HG03432 (cell line): ENCODE measurements at regions not wholly inside any gene's neighbourhood (a gene's known extent, or its start where the extent isn't known, plus 50 kb on each side); places are given as distances from the start of the nearest gene placed in this dataset.

ENCODE experiments used
- ATAC-seq: cut with Tn5 transposase; IDR thresholded peaks from one replicate; pipeline ENCODE4 v1.9.1; 2021; ENCODE audit warnings: mild to moderate bottlenecking, moderate library complexity; ENCODE audit not compliant: unreplicated experiment

DNA sequence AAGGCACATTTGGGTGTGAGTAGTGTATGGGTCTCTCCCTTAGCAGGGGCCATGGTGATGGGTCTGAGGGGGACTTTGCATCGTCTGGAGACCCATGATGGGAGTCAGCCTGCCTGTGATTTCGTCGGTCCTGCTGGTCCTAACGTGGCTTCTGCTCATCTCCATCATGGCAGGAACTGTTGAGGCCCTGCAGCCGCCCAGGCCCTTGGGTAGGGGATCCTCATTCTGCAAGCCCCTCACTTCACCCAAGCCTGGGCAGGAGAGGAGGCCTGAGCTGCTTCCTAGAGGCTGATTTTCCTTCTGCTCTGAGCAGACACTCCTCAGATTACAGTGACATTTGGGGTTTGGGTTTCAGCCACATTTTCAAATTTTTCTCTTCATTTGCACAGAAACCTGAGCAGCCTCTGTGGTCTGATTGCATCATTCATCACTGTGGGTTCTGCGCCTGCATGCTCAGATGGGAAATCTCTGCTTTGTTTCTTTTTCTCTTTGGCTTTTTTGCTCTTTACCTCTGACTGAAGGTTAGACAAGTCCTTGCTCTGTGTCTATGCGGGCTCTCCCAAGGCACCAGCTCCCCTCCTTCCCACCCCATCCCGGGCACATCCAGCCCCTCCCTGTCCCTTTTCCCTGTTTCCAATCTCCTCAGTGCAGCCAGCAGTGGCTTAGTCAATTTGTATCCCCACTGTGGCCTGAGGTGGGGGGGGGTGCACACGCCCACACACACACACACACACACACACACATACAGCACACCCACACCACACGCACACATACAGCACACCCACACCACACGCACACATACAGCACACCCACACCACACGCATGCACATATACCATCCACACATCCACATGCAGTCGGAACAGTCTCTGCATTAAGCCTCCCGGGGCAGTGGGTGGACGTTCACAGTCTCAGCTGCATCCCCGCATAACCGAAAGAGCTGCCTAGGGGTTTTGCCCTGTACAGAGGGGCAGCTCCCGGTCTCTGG lies 305.4 kb upstream of the HS6ST1 start:
- ATAC-seq, result peak; percentile 82

DNA sequence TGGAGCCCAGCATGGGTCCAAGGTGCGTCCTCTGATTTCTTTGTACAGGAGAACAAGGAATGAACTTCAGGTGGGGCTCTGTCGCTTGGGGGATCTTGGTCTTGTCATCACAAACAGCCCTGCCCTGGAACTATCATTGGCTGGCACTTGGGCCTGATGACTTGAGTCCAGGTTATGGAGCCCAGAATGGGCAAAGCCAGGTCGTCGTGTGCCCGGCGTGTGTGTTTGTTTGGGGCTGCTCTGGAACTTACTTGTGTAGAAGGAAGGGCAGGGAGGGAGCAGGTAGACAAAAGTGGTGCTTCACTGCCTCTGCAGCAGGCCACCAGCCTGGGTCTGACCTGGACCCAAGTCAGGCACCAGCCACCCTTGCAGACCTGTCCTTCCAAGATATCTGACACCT lies 306.3 kb upstream of the HS6ST1 start:
- no peak for ATAC-seq

DNA sequence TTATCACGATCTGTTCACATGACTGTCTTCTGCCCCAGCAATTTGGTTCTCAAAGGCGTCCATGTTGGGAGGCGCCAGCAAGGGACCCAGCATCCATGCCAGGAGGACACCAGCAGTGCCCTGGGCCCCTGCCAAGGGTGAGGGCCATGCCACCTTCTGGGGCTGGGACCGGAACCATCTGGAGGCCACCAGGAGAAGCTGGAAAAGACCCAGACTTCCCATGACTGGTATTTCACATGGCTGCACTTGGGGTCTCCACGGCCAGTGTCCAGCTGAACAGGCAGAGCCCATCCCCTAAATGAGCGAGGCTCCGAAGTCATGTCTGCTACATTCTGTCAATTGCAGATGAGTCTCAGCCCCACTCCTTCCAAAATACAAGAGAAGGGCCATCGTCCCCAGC lies 306.8 kb upstream of the HS6ST1 start:
- ATAC-seq, result no peak

DNA sequence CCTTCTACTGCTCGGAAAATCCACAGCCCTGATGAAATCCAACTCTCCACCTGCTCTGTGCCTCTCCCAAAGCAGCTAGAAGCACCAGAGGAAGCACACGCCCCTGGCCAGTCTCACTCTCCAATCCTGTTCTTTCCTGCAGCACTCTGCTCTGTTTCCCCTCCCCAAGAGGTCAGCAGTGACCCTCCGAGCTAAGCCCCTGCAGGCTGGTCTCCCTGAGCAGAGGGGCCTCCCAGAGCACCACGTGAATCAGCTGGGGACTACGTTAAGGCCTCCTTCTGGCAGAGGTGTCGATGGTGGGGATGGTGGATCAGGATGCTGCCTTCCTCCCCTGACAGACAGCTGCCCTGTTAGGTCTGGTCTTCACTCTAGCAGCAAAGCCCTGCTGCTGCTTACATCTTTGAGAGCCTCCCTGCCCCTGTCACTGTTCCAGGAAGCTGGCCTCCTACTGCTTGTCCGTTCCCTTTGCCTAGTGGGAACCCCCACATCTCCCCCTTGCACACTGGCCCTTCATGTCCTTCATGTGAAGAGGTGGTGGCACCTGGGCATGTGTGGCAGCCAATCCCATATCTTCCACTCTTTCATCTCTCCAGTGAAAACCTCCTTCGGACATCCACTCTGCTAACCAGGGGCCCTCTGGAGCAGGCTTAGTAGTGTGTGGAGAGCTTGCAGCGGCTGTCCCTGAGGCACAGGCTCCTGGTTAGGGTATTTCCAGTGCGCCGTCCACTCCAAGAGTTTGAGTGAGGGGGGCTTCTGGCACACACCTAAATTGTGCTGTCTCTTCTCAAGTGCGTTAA lies 307.5 kb upstream of the HS6ST1 start:
- no peak for ATAC-seq

DNA sequence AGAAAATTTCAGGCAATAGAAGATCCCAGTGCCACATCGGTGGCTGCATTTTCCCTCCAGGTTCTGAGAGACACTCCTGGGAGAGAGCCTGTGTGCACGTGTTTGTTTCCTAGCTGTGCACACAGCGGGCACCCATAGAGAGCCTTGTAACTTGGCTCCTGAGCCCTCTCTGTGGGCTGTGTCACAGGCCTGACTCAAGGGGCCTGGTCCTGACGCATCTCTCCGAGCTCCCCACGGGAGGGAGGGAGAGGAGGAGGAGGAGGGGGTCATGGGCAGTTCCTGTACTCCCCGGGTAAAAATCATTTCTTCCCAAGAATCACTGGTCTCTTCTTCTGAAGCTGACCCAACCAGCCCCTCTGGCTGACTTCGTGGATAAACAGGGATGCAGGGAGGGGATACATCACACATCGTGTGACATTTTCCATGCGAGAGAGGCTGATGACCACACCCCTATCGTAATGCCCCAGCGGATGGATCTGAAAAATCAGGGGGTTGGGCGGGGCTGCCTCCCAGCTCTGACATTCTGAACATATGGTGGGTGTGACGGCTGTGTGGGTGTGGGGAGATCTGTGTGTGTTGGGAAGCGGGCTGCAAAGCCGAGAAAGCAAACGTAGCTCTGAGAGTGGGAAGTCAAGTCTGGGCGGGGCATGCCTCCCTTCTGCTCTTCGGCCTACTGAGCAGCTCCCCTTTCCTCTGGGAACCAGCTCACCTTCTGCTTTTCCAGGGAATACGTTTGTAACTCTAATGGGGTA lies 308.3 kb upstream of the HS6ST1 start:
- ATAC-seq, result no peak

DNA sequence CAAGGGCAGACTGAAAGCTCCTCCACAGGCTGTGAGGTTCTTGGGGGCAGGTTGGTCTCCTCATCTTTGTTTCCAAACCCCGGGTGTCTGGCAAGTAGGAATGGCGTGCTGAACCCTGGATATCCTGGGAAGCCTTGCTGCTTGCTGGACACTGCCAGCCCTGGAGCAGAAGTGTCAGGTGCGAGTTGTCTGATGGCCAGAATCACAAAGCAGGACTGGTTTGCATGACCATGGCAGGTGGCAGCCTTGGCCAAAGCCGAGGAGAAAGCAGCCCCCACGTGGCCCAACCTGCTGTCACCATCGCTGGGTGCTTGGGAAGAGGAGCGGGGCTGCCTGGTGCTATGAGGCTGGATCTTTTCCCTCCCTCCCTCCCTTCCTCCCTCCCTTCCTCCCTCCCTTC lies 309.5 kb upstream of the HS6ST1 start:
- no peak for ATAC-seq

DNA sequence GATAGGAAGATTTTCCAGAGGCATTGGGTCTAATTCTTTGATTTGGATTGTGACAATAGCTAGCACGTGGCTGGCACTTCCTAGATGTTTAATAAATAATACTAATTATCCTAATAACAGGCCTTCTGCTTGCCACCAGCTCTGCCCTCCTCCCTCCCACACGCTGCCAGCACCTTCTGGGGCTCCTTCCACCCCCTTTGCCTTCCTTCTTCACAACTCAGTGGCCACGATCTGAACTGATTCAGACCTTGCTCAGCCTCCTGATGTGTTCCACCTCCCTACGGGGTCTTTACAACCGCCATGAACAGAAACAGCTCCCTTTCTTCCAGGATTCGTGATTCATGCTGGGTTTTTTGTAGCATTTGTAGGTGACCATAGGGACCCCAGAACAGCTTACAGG lies 310.3 kb upstream of the HS6ST1 start:
- ATAC-seq, result no peak

DNA sequence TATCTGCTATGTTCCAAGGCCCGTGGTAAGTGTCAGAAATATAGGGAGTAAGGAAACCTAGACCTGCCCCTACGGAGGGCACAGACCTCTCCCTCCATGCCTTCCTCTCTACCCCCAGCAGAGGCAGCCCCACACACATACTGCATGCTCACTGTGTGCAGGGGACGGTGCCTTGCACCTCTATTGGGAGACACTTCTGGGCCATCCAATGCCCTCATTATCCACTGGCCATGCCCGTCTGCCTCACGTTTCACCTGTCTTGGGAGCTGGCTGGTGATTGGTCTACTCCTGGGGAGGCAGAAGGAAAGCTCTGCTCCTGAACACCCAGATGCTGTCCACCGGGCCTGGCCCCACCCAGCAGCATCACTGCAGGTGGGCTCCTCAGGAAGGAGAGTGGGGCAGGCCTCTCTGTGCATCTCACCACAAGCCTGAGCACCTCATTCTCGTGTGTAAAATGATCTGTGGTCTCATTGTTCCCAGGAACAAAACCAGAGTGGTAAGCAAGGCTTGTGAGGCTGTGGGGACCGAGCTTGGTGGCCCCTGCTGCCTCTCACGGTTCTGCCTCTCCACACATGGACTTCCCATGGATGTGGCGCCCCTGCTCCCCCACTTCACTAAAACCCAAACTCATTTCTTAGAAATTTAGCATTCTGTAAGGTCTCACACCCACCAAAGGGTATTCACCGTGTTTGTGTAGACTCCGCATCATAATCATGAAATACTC lies 312.5 kb upstream of the HS6ST1 start:
- no peak for ATAC-seq

DNA sequence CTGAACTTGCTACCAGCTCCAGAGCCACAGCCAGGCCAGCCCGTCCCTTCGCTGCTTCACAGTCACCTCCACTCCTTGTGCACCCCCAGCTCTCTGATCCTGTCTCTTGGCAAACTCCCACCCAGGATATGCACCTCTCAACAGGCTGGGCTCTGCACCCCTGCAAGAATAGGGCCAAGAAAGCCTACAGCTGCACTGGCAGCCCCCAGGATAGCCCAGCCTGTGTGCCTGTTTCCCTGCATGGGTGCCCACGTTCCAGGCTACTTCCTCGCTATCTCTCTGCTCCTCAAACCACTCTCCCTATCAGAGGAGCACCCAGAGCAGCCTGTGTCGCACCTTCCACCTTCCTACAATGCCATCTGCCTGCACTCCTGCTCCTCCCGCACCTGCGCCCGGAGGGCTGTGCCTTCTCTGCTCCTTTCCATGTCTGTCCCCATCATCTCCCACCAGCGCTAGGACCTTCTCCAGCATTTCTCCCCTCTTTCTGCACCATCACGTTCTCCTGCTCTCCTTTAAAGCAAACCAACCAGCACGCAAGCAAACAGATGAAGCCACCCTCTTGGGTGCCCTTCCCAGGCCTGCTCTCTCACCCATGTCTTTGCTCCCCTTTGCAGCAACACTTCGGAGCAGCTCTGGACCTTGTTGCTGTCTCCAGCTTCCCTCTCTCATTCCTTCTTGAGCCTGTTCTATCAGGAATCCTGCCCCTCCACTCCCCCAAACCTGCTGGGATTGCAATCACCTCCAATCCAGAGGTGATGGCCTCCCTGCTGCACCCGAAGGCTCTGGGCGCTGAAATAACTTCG lies 313.2 kb upstream of the HS6ST1 start:
- no peak for ATAC-seq

DNA sequence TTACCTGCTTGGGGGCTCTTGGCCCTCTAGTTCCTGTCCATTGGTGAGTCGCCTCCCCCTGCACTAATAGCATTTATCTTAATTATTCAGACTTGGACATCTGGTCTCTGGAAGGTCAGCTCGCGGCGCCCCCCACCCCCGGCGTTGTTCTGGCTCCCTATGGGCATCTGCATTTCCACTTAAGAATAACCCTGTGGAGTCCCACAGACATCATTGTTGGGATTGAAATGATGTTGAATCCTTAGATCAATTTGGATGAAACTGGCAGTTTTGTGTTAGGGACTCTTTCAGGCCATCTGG lies 313.8 kb upstream of the HS6ST1 start:
- no peak for ATAC-seq

DNA sequence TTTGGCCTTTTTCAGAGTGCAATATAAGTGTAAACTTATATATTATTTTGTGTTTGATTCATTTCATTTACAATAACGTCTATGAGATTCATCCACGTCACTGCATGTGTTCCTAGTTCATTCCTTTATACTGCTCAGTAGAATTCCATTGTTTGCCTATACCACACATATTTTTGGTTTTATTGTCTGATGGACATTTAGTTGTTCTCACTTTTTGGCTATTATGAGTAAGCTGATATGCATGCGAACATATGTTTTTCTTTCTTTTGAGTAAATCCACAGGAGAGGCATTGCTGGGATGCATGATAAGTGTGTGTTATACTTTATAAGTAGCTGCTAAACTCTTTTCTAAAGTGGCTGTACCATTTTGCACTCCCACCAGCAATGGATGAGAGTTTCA lies 314.8 kb upstream of the HS6ST1 start:
- ATAC-seq, result no peak

DNA sequence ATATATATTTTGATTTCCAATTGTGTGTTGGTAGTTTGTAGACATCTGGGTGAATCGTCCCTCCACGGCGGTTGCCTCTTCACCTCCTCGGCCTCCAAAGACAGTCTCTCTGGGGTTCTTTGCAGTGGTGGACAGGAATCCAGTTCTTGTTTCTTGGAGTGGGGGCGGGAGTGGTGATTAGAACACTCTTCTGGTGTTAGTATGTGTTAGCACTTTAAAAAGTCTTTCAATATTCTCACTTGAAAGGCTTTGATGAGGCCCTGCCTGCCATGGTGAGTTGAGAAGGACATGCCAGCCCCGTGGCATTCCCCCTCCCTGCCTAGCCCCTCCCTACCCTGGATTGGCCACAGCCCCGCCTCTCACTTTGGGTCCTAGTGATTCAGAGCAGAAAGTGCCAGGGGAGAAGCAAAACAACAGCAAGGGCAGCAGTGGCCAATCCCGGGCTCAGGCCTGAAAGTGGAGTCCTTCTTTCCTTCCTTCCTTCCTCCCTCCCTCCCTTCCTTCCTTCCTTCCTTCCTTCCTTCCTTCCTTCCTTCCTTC lies 316.8 kb upstream of the HS6ST1 start:
- no peak for ATAC-seq

DNA sequence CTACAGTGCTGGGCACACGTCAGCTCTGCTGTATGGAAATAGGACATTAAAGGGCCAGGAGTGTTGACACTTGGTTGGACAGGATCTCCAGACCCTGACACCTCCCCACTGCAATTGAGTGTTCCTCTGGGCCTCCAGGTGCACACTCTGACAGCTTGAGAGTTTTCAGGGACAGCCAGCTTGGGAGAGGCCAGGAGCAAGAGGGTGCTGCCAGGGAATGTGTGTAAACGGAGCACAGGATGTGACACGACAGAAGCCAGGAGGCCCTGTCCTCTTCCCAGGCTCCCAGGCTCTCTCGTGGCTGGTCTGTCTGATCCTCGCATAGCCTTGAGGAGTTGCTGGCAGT lies 318.1 kb upstream of the HS6ST1 start:
- ATAC-seq, result no peak

DNA sequence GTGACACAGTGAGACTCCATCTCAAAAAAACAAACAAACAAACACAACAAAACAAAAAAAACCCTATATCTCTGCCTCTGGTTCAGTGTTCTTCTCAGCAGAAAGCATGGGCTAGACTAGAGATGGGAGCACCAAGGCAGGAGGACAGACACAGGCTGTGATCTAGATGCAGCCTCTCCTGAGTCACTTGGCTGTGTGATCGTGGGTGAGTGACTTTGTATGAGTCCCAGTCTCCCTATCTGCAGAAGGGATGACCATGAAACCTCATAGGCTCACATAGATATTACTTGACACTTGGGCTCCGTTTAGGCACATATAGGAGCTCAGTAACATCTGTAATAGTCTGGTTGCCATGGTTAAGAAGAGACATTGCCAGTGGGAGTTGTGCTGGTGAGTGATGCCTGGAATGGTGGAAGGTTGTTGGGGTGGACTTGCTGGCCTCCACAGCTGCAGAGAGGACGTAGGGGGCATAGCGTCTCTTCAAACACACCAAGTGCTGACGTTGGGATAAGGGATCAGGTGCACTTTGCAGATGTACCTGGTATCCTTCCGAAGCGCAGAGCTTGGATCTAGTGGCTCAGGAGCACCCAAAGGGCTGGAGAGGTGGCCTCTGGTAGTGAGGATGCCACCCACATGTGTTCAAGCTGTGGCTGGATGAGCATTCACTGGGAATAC lies 318.9 kb upstream of the HS6ST1 start:
- ATAC-seq, result no peak

DNA sequence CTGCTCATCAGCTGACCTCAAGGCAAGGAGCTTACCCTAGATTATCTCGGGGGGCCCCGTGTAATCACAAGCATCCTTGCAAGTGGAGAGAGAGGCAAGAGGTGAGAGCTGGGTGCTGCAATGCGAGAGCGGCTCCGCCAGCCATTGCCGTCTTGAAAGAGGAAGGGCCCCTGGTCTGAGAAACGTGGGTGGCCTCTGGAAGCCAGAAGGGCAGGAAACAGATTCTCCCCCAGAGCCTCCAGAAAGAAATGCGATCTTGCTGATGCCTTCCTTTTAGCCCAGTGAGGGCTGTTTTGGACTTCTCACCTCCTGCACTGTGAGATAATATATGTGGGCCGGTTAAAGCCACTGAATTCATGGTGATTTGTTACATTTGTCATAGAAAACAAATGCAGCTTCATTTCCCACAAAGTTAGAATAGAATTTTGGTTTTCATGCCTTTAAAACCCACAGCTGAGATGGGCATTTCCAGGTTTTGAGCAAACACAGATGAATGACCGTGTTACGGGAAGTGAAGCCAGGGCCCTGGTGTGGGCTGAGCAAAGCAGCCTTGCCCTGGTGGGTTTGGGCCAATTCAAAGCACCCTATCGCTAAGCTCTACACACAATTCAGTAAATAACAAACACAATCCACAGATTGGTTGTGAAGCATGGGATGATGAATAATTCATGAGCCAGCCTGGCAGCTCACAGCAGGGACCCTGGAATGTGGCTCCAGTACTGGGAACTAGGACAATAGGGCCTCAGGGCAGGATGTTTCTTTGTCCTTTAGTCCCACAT lies 319.9 kb upstream of the HS6ST1 start:
- ATAC-seq, result no peak

DNA sequence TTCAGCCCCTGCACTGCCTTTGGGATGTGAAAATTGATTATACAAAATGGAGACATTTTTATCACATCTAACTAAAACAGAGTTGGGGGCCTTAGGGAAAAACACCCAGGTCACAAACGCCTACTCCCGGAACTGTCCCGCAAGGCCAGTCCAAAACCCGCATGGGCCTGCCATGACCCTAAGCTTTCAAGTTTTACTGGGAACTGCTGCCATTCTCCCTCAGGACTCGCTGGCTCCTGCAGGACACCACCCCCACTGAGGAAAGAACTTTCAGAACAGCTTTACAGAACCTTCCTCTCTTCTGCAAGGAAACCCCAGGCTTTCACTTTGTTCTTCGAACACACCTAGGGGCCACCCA lies 320.4 kb upstream of the HS6ST1 start:
- ATAC-seq, result no peak

DNA sequence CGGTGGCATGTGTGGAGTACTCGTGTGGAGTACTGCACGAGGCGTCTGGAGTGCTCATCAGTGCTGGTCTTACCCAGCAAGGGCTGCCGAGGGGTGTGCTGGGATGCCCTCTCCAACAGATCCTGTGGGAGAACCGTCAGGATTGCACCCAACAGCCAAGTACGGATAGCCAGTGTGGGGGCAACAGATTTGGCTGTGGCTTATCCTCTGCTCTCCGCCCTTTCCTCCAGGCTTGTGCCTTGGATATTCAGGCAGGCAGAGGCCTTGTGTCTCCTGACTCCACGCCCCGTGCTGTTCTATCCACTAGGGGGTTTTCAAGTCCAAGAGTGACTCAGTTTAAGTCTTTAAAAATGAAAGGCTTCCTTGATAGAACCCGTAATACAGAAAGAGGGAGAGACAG lies 321.0 kb upstream of the HS6ST1 start:
- no peak for ATAC-seq

DNA sequence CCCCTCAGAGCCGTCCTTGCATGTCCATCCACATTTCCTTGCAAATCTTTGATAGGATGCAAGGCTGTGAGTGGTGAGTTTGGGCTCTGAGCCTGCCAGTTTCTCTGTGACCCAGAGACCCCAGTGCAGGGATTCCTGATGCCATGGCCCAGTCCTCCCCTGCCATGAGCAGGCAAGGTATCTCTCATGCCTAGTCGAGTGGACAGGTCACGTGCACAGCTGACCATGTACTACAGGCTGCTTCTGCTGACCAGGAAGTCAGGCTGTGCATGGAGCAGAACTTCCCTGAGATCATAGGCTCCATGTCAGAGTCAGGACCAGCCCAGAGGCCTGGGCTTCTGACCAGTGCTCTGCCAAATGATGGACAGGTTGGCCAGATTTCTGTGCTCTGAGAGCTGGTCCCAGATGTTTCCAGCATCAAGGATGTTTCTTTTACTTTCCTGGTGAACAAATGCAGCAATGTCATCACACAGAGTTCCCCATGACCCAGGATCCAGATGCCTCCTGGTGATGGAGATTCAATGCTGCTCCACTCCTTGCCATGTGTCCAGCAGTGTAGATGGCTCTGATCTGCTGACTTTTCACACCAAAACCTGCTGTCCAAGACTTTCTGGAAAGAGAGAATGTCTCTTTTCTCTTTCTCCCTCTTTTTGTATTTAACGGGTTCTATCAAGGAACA lies 321.6 kb upstream of the HS6ST1 start:
- ATAC-seq, result no peak
